Heart right ventricle (tissue), 16 donors: ENCODE measurements at regions not wholly inside any gene's neighbourhood (a gene's known extent, or its start where the extent isn't known, plus 50 kb on each side); places are given as distances from the start of the nearest gene placed in this dataset.

ENCODE experiments used
- ATAC-seq, 8 donors: fragments of 200-7000 bp; cut with Tn5 transposase; one replicate each; pipeline ENCODE4 v1.9.1; 2020; ENCODE audit warnings: mild to moderate bottlenecking in 8 of 8, moderate library complexity in 8 of 8, moderate number of reproducible peaks in 1 of 8
- DNase-seq, 2 donors: peaks; one replicate each; pipeline ENCODE4 v3.0.0-alpha.2; 2020
- H3K27ac ChIP-seq, 10 donors: fragments of 200-600 bp; sonication (generic) in 2 of 10; one replicate each; pipeline versions ENCODE4 v1.5.0 to v1.8.0; 2020 to 2022; ENCODE audit warnings: mild to moderate bottlenecking in 3 of 10
- H3K27me3 ChIP-seq, 7 donors: fragments of 200-600 bp; one replicate each; pipeline ENCODE4 v1.8.0; 2021 to 2022; ENCODE audit warnings: mild to moderate bottlenecking in 2 of 7
- H3K36me3 ChIP-seq, 9 donors: fragments of 200-600 bp; sonication (generic) in 1 of 9; one replicate each; pipeline versions ENCODE4 v1.5.0 to v1.8.0; 2020 to 2022; ENCODE audit warnings: mild to moderate bottlenecking in 2 of 9
- H3K4me1 ChIP-seq, 9 donors: fragments of 200-600 bp; sonication (generic) in 1 of 9; one replicate each; pipeline versions ENCODE4 v1.5.0 to v1.8.0; 2020 to 2022; ENCODE audit warnings: mild to moderate bottlenecking in 4 of 9
- H3K4me3 ChIP-seq, 10 donors: fragments of 200-600 bp; sonication (generic) in 2 of 10; one replicate each; pipeline versions ENCODE4 v1.5.0 to v1.8.0; 2020 to 2022; ENCODE audit warnings: mild to moderate bottlenecking in 7 of 10, moderate library complexity in 2 of 10
- H3K9me3 ChIP-seq, 11 donors: fragments of 200-600 bp in 10 of 11; sonication (generic) in 2 of 11; one replicate each; pipeline versions ENCODE4 v1.5.0 to v1.8.0; 2013 to 2022; ENCODE audit warnings: mild to moderate bottlenecking in 2 of 11, control low read depth in 1 of 11, moderate library complexity in 1 of 11
- CTCF ChIP-seq, 9 donors: fragments of 200-600 bp; sonication (generic) in 2 of 9; IDR thresholded peaks; one replicate each; pipeline versions ENCODE4 v1.5.0 to v1.8.0; 2021 to 2022; ENCODE audit warnings: antibody characterized with exemption in 9 of 9, mild to moderate bottlenecking in 5 of 9, moderate library complexity in 1 of 9
- WGBS, 2 donors: extraction: QIAGEN DNeasy Blood & Tissue Kit; methylation state at CpG; one replicate each; pipeline ENCODE4 v1.1.7; 2013; ENCODE audit warnings: inconsistent platforms in 1 of 2; 5-methylcytosine and 5-hydroxymethylcytosine counted together
- intact Hi-C, 10 donors: fragments of 100-400 bp; cut with DNase I; formaldehyde crosslinking; loops; one replicate each; pipeline versions ENCODE4 v1.11.1 to v1.14.2; 2022
- donor health status: Arrhythmogenic right ventricular cardiomyopathy.
- donor health status: ischemic (EF 13 %, LVEDD 7.1; RV severe dilation, severe dysfunction).
- donor health status: healthy with polysubstance abuse.
- donor health status: DM: no; HTN: yes; CAD: no.
- donor health status: DM: no; HTN: no; CAD: no.
- donor health status: ischemic (EF 25% LVEDD 6.9; RV normal size, moderate dysfunction).
- donor health status: ischemic (EF 25% LVEDD 5.7; RV mildly dilated, moderate dysfunction).
- donor health status: healthy.
- donor health status: DM: yes; HTN: yes; CAD: no.
- donor health status: Ischemic cardiomyopathy.
- donor health status: ischemic (EF 35%, LVEDD 5.7; RV mildly dilated, moderate dysfunction).
- donor health status: nonischemic (EF 11% LVEDD 7.7; RV severe dilation, severe dysfunction).
- donor health status: DM: yes; HTN: yes; CAD: no.
- donor health status: PGD.
- donor health status: ischemic (EF 29% LVEDD 5.4; RV normal size, mild dysfunction).
- donor health status: nonischemic (EF 23%, LVEDD 6.1; RV moderate dilation, normal function).

- WGBS, 2 donors, result 66 to 70% methylated on average over 9 of the region's 9 CpGs
- TF ChIP-seq CTCF (IDR thresholded peaks at IDR 0.05), result no peak
- H3K27ac ChIP-seq, result peak overlapping the region in 5 of 10 donors; percentile 17 to 70 (median 30)
- intact Hi-C loops, result no loop called here
- peak in 7 of 8 donors; percentile 14 to 44 (median 32) for ATAC-seq
- DNase-seq, result peak; percentile 22 to 48
- peaks cover 0 to 54% (median 12%) of the 10 kb centered on the region in 9 donors for H3K4me1 ChIP-seq
- no peak overlapping the region for H3K4me3 ChIP-seq
- no peaks in the 10 kb centered on the region for H3K36me3 ChIP-seq
- H3K9me3 ChIP-seq, result peaks cover 0 to 4% (median 0%) of the 10 kb centered on the region in 11 donors
- H3K27me3 ChIP-seq, result no peaks in the 10 kb centered on the region
These were observed 71.3 kb upstream of the FNDC3B start for GRCh38 chr3:171967932-171968678.

- Histone ChIP-seq H3K4me1 (peaks cover 0 to 59% (median 15%) of the 10 kb centered on the region in 9 donors), H3K9me3 (no peaks in the 10 kb centered on the region), H3K27ac (peak overlapping the region in 1 of 10 donors; percentile 64), H3K4me3 (no peak overlapping the region), H3K27me3 (no peaks in the 10 kb centered on the region), H3K36me3 (no peaks in the 10 kb centered on the region)
- no peak for TF ChIP-seq CTCF (IDR thresholded peaks at IDR 0.05)
- ATAC-seq, result no peak
- 70 to 89% methylated on average over 1 of the region's 1 CpG for WGBS, 2 donors
- no peak for DNase-seq
- intact Hi-C loops, result no loop called here
These were observed 69.0 kb upstream of the FNDC3B start for GRCh38 chr3:171970301-171970788.

DNA sequence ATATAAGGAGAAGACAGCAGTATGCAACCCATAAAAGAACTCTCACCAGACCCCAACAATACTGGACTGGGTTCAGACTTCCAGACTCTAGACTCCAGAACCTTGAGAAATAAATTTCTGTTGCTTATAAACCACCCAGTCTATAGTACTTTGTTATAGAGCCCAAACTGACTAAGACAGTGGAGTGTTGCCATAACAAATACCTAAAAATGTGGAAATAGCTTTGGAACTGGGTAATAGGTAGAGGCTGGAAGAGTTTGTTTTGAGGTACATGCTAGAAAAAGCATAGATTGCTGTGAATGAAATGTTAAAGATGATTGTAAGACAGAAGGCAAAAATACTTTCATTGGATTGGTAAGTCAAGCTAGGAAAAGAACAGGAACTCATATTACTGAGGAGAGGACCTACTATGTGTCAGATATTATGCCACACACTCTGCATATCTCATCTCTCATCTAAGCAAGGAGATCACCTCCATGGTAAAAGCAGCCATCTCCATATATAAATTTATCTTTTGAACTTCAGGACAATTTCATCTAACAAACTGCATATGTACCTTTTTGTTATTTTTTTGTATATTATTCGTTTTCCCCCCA is 67.4 kb upstream of the FNDC3B start:
- WGBS, 2 donors, result 71 to 76% methylated on average over 1 of the region's 1 CpG
- ATAC-seq (no peak), DNase-seq (no peak)
- no peaks in the 10 kb centered on the region for H3K36me3 ChIP-seq
- TF ChIP-seq CTCF (IDR thresholded peaks at IDR 0.05), result no peak
- no peak overlapping the region for H3K4me3 ChIP-seq
- H3K27ac ChIP-seq, result no peak overlapping the region
- intact Hi-C loops, result no loop called here
- H3K4me1 ChIP-seq, result peaks cover 0 to 67% (median 20%) of the 10 kb centered on the region in 9 donors
- no peaks in the 10 kb centered on the region for H3K27me3 ChIP-seq
- no peaks in the 10 kb centered on the region for H3K9me3 ChIP-seq

GRCh38 chr3:171972871-171973348 is 66.5 kb upstream of the FNDC3B start:
- Histone ChIP-seq H3K9me3 (no peaks in the 10 kb centered on the region), H3K27ac (peak overlapping the region in 2 of 10 donors; percentile 7 to 26), H3K36me3 (no peaks in the 10 kb centered on the region), H3K27me3 (no peaks in the 10 kb centered on the region), H3K4me1 (peaks cover 0 to 67% (median 14%) of the 10 kb centered on the region in 9 donors), H3K4me3 (no peak overlapping the region)
- WGBS, 2 donors, result 56 to 57% methylated on average over 2 of the region's 2 CpGs
- DNase-seq (peak; percentile 35 to 36), ATAC-seq (peak; percentile 11 to 74 (median 57))
- TF ChIP-seq CTCF (IDR thresholded peaks at IDR 0.05), result no peak
- intact Hi-C loops, result no loop called here
